ENCODE measurements at regions not wholly inside any gene's neighbourhood (a gene's known extent, or its start where the extent isn't known, plus 50 kb on each side); places are given as distances from the start of the nearest gene placed in this dataset.

DNA sequence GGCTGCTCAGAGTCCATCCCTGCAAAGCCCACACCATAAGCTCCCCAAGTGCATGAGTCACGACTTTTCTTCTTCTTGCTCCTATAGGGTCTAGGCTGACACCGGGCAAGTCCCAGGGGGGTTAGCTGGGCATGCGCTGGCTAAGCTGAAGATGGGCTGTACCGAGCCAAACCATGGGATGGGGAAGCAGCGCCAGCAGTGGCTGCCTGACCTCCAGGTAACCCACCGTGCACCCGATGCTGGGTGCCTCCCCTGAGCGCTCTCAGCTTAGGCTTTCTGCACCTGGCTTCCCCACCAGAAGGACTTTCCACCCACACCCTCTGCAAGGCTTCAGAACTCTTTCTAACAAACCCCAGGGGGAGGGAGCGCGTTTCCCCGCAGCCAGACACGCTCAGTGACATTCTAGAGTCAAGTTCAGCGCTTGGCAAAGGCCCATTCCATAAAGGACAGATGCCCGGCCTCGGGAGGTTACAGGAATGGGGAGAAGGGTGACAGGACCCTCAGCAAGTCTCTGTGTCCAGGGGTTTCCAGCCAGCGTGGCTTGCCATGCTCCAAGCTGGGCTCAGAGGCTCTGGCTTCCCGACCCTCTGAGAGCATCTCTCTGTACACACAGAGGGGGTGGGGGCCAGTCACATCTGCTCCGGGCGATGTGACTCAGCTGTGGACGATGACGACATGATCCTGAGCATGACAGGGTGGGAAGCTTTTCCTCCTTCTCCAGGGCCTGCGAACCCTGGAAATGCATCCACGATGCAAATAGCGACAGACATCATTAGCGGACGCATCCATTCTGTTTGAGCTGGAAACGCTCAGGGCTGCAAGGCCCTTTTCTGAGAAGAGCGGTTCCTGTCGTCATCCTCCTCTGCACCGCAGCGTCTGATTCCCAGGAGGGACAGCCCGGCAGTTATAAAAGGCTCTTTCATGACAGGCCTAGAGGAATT lies 107.8 kb downstream of the SIK1 start:
- TF ChIP-seq, protein P1, sequence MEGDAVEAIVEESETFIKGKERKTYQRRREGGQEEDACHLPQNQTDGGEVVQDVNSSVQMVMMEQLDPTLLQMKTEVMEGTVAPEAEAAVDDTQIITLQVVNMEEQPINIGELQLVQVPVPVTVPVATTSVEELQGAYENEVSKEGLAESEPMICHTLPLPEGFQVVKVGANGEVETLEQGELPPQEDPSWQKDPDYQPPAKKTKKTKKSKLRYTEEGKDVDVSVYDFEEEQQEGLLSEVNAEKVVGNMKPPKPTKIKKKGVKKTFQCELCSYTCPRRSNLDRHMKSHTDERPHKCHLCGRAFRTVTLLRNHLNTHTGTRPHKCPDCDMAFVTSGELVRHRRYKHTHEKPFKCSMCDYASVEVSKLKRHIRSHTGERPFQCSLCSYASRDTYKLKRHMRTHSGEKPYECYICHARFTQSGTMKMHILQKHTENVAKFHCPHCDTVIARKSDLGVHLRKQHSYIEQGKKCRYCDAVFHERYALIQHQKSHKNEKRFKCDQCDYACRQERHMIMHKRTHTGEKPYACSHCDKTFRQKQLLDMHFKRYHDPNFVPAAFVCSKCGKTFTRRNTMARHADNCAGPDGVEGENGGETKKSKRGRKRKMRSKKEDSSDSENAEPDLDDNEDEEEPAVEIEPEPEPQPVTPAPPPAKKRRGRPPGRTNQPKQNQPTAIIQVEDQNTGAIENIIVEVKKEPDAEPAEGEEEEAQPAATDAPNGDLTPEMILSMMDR (conservative IDR thresholded peaks at IDR 0.05; ENCODE audit: low read depth) = no peak
- peak overlapping the region; percentile 92 for H3K27ac ChIP-seq
- POLR2A ChIA-PET (ENCODE audit: low non-redundant PET) = no interaction called here
- CTCF ChIA-PET = interaction anchor here (0.6 kb wide), 1 partner anchor 23 kb away, joined by 3 read pairs; no protein-coding TSS in a partner anchor
- peak; percentile 84 for DNase-seq (ENCODE audit: low spot score)

DNA sequence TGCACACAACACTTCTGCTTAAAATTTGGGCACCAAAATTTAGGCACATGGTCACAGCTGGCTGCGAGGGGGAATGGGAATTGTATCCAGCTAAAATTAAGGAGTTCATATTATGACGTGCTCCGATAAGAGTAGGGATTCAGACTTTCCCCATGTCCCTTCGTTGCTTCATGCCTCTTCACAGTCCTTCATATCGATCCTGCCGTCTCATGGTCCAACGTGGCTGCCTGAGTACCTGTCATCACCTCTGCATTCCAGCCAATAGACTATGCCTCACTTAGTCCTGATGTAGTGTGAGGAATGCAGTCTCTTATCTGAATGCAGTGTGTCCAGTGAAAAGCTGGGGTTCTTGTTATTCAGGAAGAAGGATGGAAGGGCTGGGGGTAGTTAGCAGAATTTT lies 108.6 kb downstream of the SIK1 start:
- H3K27ac ChIP-seq = peak overlapping the region; percentile 92
- ChIA-PET POLR2A (ENCODE audit: low non-redundant PET) (no interaction called here), CTCF (interaction anchor here (0.6 kb wide), 1 partner anchor 22 kb away, joined by 3 read pairs; no protein-coding TSS in a partner anchor)
- TF ChIP-seq, protein P1 (conservative IDR thresholded peaks at IDR 0.05; ENCODE audit: low read depth) = no peak
- no peak for DNase-seq (ENCODE audit: low spot score)

GRCh38 chr21:43317959-43318358 lies 109.0 kb downstream of the SIK1 start:
- peak overlapping the region; percentile 92 for H3K27ac ChIP-seq
- no peak for DNase-seq (ENCODE audit: low spot score)
- POLR2A ChIA-PET (ENCODE audit: low non-redundant PET) = no interaction called here
- TF ChIP-seq, protein P1 (conservative IDR thresholded peaks at IDR 0.05; ENCODE audit: low read depth) = no peak
- CTCF ChIA-PET = no interaction called here

DNA sequence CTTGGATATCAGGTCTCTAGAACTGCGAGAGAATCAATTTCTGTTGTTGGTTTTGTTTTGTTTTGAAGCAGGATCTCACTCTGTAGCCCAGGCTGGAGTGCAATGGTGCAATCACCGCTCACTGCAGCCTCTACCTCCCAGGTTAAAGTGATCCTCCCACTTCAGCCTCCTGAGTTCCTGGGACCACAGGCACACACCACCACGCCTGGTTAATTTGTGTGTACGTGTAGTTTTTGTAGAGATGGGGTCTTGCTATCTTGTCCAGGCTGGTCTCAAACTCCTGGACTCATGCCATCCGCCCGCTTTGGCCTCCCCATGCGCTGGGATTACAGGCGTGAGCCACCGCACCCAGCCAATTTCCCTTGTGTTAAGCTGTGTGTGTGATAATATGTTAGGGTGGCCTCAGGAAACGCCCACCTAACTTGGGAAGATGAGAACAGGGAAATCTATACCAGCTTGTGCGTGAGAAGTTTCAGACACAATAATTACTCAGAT lies 109.6 kb downstream of the SIK1 start:
- H3K27ac ChIP-seq = peak overlapping the region; percentile 92; the same call in 1 of the 2 replicates
- TF ChIP-seq, protein P1 (conservative IDR thresholded peaks at IDR 0.05; ENCODE audit: low read depth) = no peak
- ChIA-PET POLR2A (ENCODE audit: low non-redundant PET) (no interaction called here), CTCF (no interaction called here)
- no peak for DNase-seq (ENCODE audit: low spot score)

GRCh38 chr21:43316156-43316845 lies 110.6 kb downstream of the SIK1 start:
- DNase-seq (ENCODE audit: low spot score) = no peak
- peak overlapping the region; percentile 93 for H3K27ac ChIP-seq
- TF ChIP-seq, protein P1 (conservative IDR thresholded peaks at IDR 0.05; ENCODE audit: low read depth) = no peak
- CTCF ChIA-PET = no interaction called here
- POLR2A ChIA-PET (ENCODE audit: low non-redundant PET) = no interaction called here

Data from RWPE1 (cell line).